KG1 (cell line): ENCODE measurements at regions not wholly inside any gene's neighbourhood (a gene's known extent, or its start where the extent isn't known, plus 50 kb on each side); places are given as distances from the start of the nearest gene placed in this dataset.
A peak's percentile ranks its signal among the peaks of the same experiment; 100 is the strongest.
"Not testable (repeated sequence)": the region's sequence is repeated elsewhere in the genome, so short reads cannot be mapped to it uniquely, and the experiment has no call there.

Experiments
- DNase-seq: peaks from one replicate; lab custom pipeline; 2025; lab: John Stamatoyannopoulos, UW

DNA sequence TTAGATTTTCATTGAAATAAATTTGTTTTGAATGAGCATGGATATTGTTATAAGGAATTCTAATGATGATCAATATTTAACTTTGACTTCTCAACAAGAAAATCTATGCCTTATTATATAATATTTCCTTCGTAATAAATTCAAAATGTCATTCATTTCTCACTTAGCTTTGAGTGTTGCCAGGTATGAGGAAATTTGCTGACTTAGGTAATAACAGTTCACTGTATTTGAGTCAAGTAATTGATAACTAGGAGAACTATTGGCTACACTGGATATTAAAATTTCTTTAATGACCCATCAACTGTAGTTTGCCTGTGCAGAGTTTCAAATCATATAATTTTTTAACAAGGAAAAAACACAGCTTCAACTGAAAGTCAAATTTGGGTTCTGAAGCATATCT is 746.6 kb downstream of the SLITRK5 start:
- DNase-seq, result no peak

GRCh38 chr13:88424463-88424862 is 753.3 kb downstream of the SLITRK5 start:
- DNase-seq, result no peak

GRCh38 chr13:88426661-88427060 is 755.5 kb downstream of the SLITRK5 start:
- no peak for DNase-seq

- DNase-seq, result no peak
These were observed 758.7 kb downstream of the SLITRK5 start for GRCh38 chr13:88429862-88430261.

DNA sequence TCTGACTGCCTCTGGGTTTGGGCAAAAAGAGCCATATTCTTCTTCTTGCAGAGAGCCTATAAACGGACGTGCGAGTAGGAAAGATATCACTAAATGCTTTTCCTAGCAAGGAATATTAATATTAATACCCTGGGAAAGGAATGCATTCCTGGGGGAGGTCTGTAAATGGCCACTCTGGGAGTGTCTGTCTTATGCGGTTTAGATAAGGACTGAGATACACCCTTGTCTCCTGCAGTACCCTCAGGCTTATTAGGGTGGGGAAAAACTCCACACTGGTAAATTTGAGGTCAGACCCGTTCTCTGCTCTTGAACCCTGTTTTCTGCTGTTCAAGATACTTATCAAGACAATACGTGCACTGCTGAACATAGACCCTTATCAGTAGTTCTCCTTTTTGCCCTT is 763.8 kb downstream of the SLITRK5 start:
- no peak for DNase-seq

GRCh38 chr13:88436974-88437373 is 765.8 kb downstream of the SLITRK5 start:
- DNase-seq, result no peak

DNA sequence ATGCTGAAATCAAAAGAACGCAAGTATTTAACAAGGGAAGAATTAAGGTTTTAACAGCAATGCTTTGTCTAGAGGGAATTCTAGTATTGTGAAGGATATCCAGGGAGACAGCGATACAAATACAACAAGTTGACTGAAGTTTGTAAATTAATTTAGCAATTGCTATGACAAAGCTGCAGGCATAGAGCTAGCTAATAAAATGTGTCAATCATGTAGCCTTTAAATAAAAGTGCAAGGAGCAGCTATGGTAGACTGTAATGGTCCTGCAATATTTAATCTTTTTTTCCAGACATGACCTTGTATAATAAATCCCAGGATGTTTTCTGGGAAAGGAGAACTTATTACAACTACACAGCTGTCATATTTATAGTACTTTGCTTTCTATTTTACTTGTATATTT is 779.3 kb downstream of the SLITRK5 start:
- DNase-seq, result no peak

DNA sequence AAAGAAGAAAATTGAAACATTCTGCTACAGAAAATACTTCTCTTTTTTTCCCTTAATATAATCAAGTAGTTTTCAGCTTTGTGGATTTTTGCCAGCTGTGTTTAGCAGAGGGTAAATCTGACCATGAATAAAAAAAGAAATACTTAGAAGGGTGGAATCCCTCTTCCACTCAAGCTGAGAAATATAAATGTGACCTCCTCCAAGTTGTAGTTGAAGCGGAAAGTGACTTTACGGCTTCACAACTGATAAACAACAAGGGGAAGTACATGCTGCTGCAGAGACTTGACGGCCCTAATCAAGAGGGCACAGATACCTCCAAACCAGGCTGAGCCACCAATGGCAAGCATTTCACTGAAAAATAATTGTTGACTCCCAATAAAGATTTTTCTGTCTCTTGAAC is 785.0 kb downstream of the SLITRK5 start:
- DNase-seq, result peak; percentile 59

DNA sequence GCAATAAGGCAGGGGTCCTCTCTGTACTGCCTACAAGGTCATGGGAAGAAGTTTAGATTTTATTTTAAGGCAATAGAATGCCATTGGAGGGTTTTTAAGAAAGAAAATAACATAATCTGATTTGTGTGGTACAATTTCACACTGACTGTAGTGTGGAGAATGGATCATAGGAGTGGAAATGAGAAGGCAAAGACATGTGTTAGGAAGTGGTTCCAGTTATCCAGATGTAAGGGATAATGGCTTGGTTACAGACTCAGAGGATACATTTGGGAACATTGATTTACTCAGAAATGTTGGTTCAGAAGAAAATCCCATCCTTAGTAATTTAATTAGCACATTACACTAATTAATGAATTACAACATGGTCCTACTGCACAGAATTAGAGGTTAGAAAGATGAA is 788.2 kb downstream of the SLITRK5 start:
- no peak for DNase-seq

GRCh38 chr13:88461272-88462009 is 790.3 kb downstream of the SLITRK5 start:
- DNase-seq, result no peak

DNA sequence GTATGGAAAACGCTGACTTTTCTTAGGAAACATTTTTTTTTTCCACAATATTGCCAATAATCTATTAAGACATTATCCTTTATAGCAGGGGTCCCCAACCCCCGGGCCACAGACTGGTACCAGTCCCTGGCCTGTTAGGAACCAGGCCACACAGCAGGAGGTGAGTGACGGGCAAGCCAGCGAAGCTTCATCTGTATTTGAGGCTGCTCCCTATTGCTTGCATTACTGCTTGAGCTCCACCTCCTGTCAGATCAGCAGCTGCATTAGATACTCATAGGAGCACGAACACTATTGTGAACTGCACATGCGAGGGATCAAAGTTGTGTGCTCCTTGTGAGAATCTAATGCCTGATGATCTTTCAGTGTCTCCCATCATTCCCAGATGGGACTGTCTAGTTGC is 793.7 kb downstream of the SLITRK5 start:
- no peak for DNase-seq

DNA sequence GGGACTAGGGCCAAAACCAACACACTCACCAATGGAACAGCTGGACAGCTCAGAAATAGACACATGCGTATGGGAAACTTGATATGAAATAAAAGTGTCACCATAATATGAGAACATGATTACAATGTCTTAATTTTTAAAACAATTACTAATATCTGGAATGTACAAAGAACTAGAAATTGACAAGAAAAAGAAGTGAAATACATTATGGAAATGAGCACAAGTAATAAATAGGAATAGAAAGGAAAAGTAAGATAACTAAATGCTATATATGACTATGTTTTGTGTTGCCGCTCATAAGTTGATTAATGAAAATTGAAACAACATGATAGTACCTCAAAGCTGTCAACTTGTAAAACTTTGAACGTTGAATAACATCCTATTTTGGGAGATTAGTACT is 801.1 kb downstream of the SLITRK5 start:
- no peak for DNase-seq

DNA sequence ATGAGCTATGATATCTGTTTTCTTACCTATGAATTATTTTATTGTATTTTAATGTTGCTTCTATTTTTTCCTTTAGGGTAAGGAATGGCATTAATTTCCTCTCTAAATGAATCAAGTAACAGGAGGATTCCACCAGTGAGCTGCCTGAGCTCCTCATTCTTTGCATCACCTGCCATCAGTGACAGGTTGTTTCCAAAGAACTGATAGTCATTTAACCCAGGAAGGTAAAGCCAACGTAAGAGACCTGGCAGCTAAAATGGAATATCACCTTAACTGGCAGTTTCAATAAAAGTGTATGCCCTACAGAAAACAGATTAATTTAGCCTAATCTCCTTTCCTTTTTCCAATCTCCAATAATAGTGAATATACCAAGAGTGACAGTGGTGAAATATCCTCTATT is 812.0 kb downstream of the SLITRK5 start:
- no peak for DNase-seq

DNA sequence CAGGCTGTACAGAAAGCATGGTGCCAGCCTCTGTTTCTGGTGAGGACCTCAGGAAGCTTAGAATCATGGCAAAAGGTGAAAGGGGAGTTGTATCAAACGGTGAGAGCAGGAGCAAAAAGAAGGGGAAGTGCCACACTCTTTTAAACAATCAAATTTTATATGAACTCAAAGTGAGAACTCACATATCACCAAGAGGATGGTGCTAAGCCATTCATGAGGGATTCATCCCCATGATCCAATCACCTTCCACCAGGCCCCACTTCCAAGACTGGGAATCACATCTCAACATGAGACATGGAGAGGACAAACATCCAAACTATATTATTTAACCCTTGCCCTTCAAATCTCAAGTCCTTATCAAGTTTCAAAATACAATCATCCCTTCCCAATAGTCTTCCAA is 836.7 kb downstream of the SLITRK5 start:
- DNase-seq, result no peak

GRCh38 chr13:88512993-88513392 is 841.8 kb downstream of the SLITRK5 start:
- not testable (repeated sequence) for DNase-seq

DNA sequence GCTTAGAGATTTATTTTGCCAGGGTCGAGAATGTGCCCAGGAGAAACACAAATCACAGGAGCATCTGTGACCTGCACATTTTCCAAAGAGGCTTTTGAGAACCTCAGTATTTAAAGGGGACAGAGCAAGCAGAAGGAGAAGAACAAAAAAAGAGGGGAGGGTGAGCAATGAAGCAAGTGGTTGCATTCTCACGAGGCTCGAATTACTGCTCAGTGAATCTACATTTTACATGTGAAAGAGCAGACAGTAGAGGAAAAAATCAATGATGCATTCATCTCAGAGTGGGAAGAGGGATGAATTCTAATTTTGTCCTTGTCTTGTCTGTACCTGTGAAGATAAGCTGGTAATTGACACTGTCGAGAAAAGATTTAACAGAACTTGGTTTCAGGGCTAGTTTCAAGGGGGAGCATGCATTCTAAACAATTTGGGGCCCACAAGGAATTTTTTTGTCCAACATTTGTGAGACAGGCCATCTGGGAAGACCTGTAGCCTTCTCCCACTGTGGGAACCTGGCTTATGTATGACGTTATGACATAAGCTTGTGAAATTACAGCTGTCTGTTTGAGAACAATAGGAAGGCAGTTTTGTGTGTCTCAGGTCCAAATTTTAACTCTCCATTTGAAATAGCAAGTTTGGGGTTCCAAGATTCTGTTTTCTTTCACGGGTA is 855.1 kb downstream of the SLITRK5 start:
- no peak for DNase-seq

- no peak for DNase-seq
These were observed 855.7 kb downstream of the SLITRK5 start for GRCh38 chr13:88526853-88527215.

GRCh38 chr13:88541994-88542393 is 870.8 kb downstream of the SLITRK5 start:
- no peak for DNase-seq

- DNase-seq, result no peak
These were observed 873.7 kb downstream of the SLITRK5 start for GRCh38 chr13:88544836-88545235.

GRCh38 chr13:88552966-88553365 is 881.8 kb downstream of the SLITRK5 start:
- no peak for DNase-seq

- DNase-seq, result no peak
These were observed 894.4 kb downstream of the SLITRK5 start for GRCh38 chr13:88565566-88565965.

- DNase-seq, result peak; percentile 19
These were observed 914.7 kb downstream of the SLITRK5 start for GRCh38 chr13:88585861-88586260.

GRCh38 chr13:88586263-88586662 is 915.1 kb downstream of the SLITRK5 start:
- no peak for DNase-seq

- DNase-seq, result no peak
These were observed 919.4 kb downstream of the SLITRK5 start for GRCh38 chr13:88590574-88590973.
